OCI-LY3 (cell line): ENCODE measurements at regions not wholly inside any gene's neighbourhood (a gene's known extent, or its start where the extent isn't known, plus 50 kb on each side); places are given as distances from the start of the nearest gene placed in this dataset.
"Not testable (repeated sequence)": the region's sequence is repeated elsewhere in the genome, so short reads cannot be mapped to it uniquely, and the experiment has no call there.

Experiments
- CTCF ChIP-seq: fragments of 200-600, 300-600 bp; sonication (generic); IDR thresholded peaks from 2 replicates; pipeline ENCODE4 v1.5.1; 2014; ENCODE audit warnings: antibody characterized with exemption, low read length, low read depth
- EZH2phosphoT487 ChIP-seq: fragments of 200-600 bp; shearing (Covaris generic); IDR thresholded peaks from 2 replicates; pipeline ENCODE4 v1.6.1; 2018; ENCODE audit warnings: antibody characterized with exemption, mixed run types, low read depth

GRCh38 chr20:29868688-29869087, 1388.8 kb upstream of the DEFB115 start:
- not testable (repeated sequence) for TF ChIP-seq CTCF, EZH2phosphoT487
